Esophagus (tissue), 2 donors: ENCODE measurements at regions not wholly inside any gene's neighbourhood (a gene's known extent, or its start where the extent isn't known, plus 50 kb on each side); places are given as distances from the start of the nearest gene placed in this dataset.

Experiments
- H3K27ac ChIP-seq, 2 donors: one replicate each; pipeline ENCODE4 v1.5.1; 2013; ENCODE audit warnings: low read depth in 2 of 2, mild to moderate bottlenecking in 2 of 2, inconsistent platforms in 1 of 2, low read length in 1 of 2, moderate library complexity in 1 of 2
- H3K27me3 ChIP-seq, 2 donors: one replicate each; pipeline ENCODE4 v1.6.1; 2013; ENCODE audit warnings: low read length in 2 of 2, control low read depth in 1 of 2, mild to moderate bottlenecking in 1 of 2; ENCODE audit not compliant: insufficient read depth in 2 of 2, control insufficient read depth in 1 of 2
- H3K36me3 ChIP-seq, 2 donors: one replicate each; pipeline ENCODE4 v1.6.1; 2013; ENCODE audit warnings: low read length in 1 of 2; ENCODE audit not compliant: control insufficient read depth in 2 of 2, insufficient read depth in 2 of 2
- H3K4me1 ChIP-seq, 2 donors: one replicate each; pipeline ENCODE4 v1.6.1; 2013; ENCODE audit warnings: low read length in 1 of 2; ENCODE audit not compliant: control insufficient read depth in 2 of 2, insufficient read depth in 2 of 2
- H3K4me3 ChIP-seq, 2 donors: one replicate each; pipeline ENCODE4 v1.5.1; 2013; ENCODE audit warnings: low read length in 2 of 2, mild to moderate bottlenecking in 2 of 2, low read depth in 1 of 2, moderate library complexity in 1 of 2
- H3K9me3 ChIP-seq, 2 donors: one replicate each; pipeline ENCODE4 v1.6.1; 2013; ENCODE audit warnings: mild to moderate bottlenecking in 2 of 2, low read depth in 1 of 2, low read length in 1 of 2, moderate library complexity in 1 of 2; ENCODE audit not compliant: control insufficient read depth in 2 of 2, insufficient read depth in 1 of 2
- WGBS, 2 donors: extraction: QIAGEN DNeasy Blood & Tissue Kit; methylation state at CpG; one replicate each; pipeline ENCODE4 v1.1.7; 2013; 5-methylcytosine and 5-hydroxymethylcytosine counted together
- donor health status: healthy with polysubstance abuse.
- donor health status: Bipolar disorder and iron deficiency.

DNA sequence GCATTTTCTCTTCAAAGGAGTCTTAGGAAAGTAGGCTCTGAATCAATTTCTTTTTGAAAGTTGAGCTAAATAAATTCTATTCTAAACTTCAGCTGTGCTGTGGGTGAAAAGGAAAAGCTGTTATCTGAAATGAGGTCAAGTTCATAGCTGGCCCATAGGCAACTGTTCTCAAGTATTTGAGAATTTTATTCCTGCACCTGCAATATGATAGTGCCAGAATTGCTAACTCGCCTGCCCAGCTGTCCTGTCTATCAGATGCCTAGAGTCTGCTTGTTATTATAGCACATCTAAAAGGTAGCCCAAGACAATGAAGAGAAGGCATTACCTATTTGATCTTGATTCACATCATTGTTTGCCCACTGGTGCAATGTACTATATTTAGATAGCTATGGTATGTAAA is 798.7 kb downstream of the DIPK2A start:
- H3K27me3 ChIP-seq = no peaks in the 10 kb centered on the region
- no peak overlapping the region for H3K27ac ChIP-seq
- no peaks in the 10 kb centered on the region for H3K9me3 ChIP-seq
- no peaks in the 10 kb centered on the region for H3K36me3 ChIP-seq
- WGBS, 2 donors = 66 to 71% methylated on average over 1 of the region's 1 CpG
- H3K4me1 ChIP-seq = no peaks in the 10 kb centered on the region
- no peak overlapping the region for H3K4me3 ChIP-seq

GRCh38 chr3:144770915-144771351 is 799.3 kb downstream of the DIPK2A start:
- Histone ChIP-seq H3K9me3 (no peaks in the 10 kb centered on the region), H3K27me3 (no peaks in the 10 kb centered on the region), H3K36me3 (no peaks in the 10 kb centered on the region), H3K27ac (no peak overlapping the region), H3K4me1 (no peaks in the 10 kb centered on the region), H3K4me3 (no peak overlapping the region)
- WGBS, 2 donors = 66 to 72% methylated on average over 1 of the region's 1 CpG

DNA sequence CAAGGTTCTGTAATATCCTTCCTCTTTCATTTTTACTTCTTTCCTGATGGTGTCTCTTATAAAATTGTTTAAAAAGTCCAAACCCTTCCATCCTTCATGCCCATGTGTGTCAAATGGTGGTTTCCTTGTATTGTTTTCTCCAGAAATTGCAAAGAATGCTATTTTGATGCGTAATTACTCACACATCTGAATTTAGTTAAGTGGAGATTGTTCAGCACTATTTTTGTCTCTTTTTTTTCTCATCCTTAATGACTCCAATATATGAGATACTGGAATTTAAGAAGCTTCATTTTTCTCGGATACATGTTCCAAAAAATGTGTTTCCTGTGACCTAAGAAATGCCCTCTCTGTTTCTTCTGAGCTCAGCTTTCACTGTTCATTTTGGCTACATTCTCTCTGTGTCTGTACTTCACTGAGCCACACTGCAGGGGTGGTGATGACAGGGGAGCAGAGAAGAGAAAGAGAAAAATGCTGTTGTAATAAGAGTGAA is 799.8 kb downstream of the DIPK2A start:
- Histone ChIP-seq H3K36me3 (no peaks in the 10 kb centered on the region), H3K4me1 (no peaks in the 10 kb centered on the region), H3K27ac (no peak overlapping the region), H3K27me3 (no peaks in the 10 kb centered on the region), H3K9me3 (no peaks in the 10 kb centered on the region), H3K4me3 (no peak overlapping the region)
- WGBS, 2 donors = 54 to 67% methylated on average over 2 of the region's 2 CpGs

DNA sequence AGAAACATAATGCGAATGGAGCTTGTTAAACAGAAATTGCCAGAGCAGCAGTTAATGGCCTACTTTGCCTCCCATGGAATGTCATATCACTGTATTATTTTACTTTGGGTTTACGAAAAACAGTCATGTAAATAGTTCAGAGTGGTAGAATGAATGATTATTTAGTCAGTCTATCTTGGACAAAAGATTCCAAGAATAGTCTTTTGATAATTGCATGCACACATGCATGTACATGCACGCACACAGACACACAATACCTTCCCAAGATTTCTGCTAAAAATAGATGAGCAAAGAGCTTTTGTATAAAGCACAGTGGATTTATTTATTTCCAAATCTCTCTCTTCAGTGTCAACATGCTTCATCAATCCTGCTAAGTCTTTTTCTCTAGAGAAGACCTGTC is 800.7 kb downstream of the DIPK2A start:
- no peaks in the 10 kb centered on the region for H3K9me3 ChIP-seq
- 53 to 66% methylated on average over 3 of the region's 3 CpGs for WGBS, 2 donors
- no peaks in the 10 kb centered on the region for H3K36me3 ChIP-seq
- no peak overlapping the region for H3K4me3 ChIP-seq
- H3K27me3 ChIP-seq = no peaks in the 10 kb centered on the region
- H3K27ac ChIP-seq = no peak overlapping the region
- no peaks in the 10 kb centered on the region for H3K4me1 ChIP-seq

GRCh38 chr3:144773350-144773749 is 801.7 kb downstream of the DIPK2A start:
- Histone ChIP-seq H3K9me3 (no peaks in the 10 kb centered on the region), H3K27ac (no peak overlapping the region), H3K4me3 (no peak overlapping the region), H3K27me3 (no peaks in the 10 kb centered on the region), H3K4me1 (no peaks in the 10 kb centered on the region), H3K36me3 (no peaks in the 10 kb centered on the region)
- WGBS, 2 donors = 64 to 68% methylated on average over 4 of the region's 4 CpGs

- no peaks in the 10 kb centered on the region for H3K27me3 ChIP-seq
- no peaks in the 10 kb centered on the region for H3K4me1 ChIP-seq
- H3K27ac ChIP-seq = no peak overlapping the region
- H3K4me3 ChIP-seq = no peak overlapping the region
- WGBS, 2 donors = 82 to 90% methylated on average over 5 of the region's 5 CpGs
- H3K36me3 ChIP-seq = no peaks in the 10 kb centered on the region
- H3K9me3 ChIP-seq = no peaks in the 10 kb centered on the region
Measured at GRCh38 chr3:144774897-144775296, 803.3 kb downstream of the DIPK2A start.

GRCh38 chr3:144775551-144775950 is 803.9 kb downstream of the DIPK2A start:
- Histone ChIP-seq H3K9me3 (no peaks in the 10 kb centered on the region), H3K27ac (no peak overlapping the region), H3K27me3 (no peaks in the 10 kb centered on the region)

DNA sequence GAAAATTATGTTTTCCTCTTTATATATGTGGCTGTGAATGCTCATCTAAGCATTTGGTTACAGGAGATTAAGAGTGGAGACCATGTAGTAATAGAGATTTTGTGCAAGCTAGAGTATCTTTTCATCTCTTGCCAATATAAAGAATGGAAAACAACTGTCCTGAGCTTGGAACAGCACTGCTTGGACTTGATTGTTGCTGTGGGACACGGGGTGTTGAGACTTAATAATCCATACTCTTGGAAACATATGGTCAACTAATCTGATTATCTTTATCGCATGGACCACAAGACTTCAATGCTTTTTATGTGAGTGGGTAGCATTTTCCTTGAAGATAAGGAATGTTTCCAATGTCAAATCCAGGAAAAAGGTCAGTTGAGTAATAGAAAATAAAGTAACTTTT is 806.3 kb downstream of the DIPK2A start:
- Histone ChIP-seq H3K4me1 (no peaks in the 10 kb centered on the region), H3K9me3 (no peaks in the 10 kb centered on the region), H3K4me3 (no peak overlapping the region), H3K27ac (no peak overlapping the region), H3K27me3 (no peaks in the 10 kb centered on the region), H3K36me3 (no peaks in the 10 kb centered on the region)
- WGBS, 2 donors = 67 to 76% methylated on average over 2 of the region's 2 CpGs

More at GRCh38 chr3:144775551-144775950, 803.9 kb downstream of the DIPK2A start:
- no peaks in the 10 kb centered on the region for H3K4me1 ChIP-seq
- H3K36me3 ChIP-seq = no peaks in the 10 kb centered on the region
- H3K4me3 ChIP-seq = no peak overlapping the region

DNA sequence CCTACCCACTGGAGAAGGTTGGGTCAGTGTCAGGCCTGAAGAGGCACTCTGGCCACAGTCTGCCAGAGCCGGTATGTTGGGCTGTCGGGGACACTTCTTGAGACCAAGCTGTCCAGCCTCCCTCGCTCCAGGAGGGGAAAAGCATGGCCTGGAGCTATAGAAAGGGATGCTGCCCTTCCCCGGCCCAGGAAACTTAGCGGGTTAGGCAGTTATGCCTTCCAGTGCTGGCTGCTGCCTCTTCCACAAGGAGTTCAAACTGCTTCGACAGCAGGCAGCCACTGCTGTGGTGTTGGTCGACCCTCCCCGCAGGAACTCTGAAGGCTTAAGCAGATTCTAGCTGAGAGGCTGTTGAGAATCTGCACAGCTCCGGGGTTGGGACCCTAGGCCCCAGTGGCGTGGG is 819.4 kb downstream of the DIPK2A start:
- no peaks in the 10 kb centered on the region for H3K36me3 ChIP-seq
- WGBS, 2 donors = 91% methylated on average over 10 of the region's 10 CpGs
- no peak overlapping the region for H3K27ac ChIP-seq
- H3K9me3 ChIP-seq = no peaks in the 10 kb centered on the region
- H3K27me3 ChIP-seq = no peaks in the 10 kb centered on the region
- H3K4me3 ChIP-seq = no peak overlapping the region
- no peaks in the 10 kb centered on the region for H3K4me1 ChIP-seq

GRCh38 chr3:144801890-144802289 is 830.3 kb downstream of the DIPK2A start:
- no peaks in the 10 kb centered on the region for H3K27me3 ChIP-seq
- H3K9me3 ChIP-seq = no peaks in the 10 kb centered on the region
- WGBS, 2 donors = 97 to 99% methylated on average over 1 of the region's 1 CpG
- H3K36me3 ChIP-seq = no peaks in the 10 kb centered on the region
- H3K4me3 ChIP-seq = no peak overlapping the region
- no peak overlapping the region for H3K27ac ChIP-seq
- no peaks in the 10 kb centered on the region for H3K4me1 ChIP-seq
